BE2C (cell line): ENCODE measurements at regions not wholly inside any gene's neighbourhood (a gene's known extent, or its start where the extent isn't known, plus 50 kb on each side); places are given as distances from the start of the nearest gene placed in this dataset.
"Not testable (repeated sequence)": the region's sequence is repeated elsewhere in the genome, so short reads cannot be mapped to it uniquely, and the experiment has no call there.

Experiments
- DNase-seq: peaks from one replicate; pipeline ENCODE4 v3.0.0-alpha.2; 2020
- H3K27me3 ChIP-seq: fragments of 250-450 bp; sonication (Bioruptor Pico); 2 replicates; pipeline ENCODE4 v1.5.1; 2020; ENCODE audit warnings: mild to moderate bottlenecking
- H3K36me3 ChIP-seq: fragments of 250-450 bp; sonication (Bioruptor Pico); 2 replicates; pipeline ENCODE4 v1.5.1; 2020; ENCODE audit warnings: mild to moderate bottlenecking
- H3K4me1 ChIP-seq: fragments of 250-450 bp; sonication (Bioruptor Pico); 2 replicates; pipeline ENCODE4 v1.5.1; 2020
- H3K4me3 ChIP-seq: 2 replicates; pipeline ENCODE4 v1.5.1; 2011; ENCODE audit warnings: low read depth, low read length
- H3K9me3 ChIP-seq: fragments of 250-450 bp; sonication (Bioruptor Pico); 2 replicates; pipeline ENCODE4 v1.5.1; 2020
- TF ChIP-seq, protein P1 (sequence below): IDR thresholded peaks from 2 replicates; pipeline ENCODE4 v1.5.1; 2012; ENCODE audit warnings: mild to moderate bottlenecking, low read depth, low read length

DNA sequence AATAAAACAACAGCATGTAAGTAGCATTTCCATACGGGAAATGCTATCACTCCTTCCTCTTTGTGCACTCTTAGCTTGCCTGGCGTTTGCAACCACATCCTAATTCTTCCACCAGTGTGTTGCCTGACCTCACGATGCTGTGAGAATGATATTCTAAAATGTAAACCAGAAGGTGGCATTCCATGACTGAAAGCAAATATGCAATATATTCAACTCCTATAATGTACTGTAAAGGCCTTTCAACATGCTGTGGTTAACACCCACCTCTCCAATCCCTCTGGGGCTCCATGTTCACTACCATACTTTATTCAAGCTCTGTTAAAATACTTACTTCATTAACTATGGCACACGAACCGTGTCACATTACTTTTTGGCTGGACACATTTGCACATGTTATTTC is 420.6 kb upstream of the DEPDC1 start:
- TF ChIP-seq, protein P1, sequence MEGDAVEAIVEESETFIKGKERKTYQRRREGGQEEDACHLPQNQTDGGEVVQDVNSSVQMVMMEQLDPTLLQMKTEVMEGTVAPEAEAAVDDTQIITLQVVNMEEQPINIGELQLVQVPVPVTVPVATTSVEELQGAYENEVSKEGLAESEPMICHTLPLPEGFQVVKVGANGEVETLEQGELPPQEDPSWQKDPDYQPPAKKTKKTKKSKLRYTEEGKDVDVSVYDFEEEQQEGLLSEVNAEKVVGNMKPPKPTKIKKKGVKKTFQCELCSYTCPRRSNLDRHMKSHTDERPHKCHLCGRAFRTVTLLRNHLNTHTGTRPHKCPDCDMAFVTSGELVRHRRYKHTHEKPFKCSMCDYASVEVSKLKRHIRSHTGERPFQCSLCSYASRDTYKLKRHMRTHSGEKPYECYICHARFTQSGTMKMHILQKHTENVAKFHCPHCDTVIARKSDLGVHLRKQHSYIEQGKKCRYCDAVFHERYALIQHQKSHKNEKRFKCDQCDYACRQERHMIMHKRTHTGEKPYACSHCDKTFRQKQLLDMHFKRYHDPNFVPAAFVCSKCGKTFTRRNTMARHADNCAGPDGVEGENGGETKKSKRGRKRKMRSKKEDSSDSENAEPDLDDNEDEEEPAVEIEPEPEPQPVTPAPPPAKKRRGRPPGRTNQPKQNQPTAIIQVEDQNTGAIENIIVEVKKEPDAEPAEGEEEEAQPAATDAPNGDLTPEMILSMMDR = no peak
- H3K4me1 ChIP-seq = no peaks in the 10 kb centered on the region
- H3K36me3 ChIP-seq = no peaks in the 10 kb centered on the region
- no peak overlapping the region for H3K4me3 ChIP-seq
- H3K27me3 ChIP-seq = no peaks in the 10 kb centered on the region
- H3K9me3 ChIP-seq = no peaks in the 10 kb centered on the region
- no peak for DNase-seq

DNA sequence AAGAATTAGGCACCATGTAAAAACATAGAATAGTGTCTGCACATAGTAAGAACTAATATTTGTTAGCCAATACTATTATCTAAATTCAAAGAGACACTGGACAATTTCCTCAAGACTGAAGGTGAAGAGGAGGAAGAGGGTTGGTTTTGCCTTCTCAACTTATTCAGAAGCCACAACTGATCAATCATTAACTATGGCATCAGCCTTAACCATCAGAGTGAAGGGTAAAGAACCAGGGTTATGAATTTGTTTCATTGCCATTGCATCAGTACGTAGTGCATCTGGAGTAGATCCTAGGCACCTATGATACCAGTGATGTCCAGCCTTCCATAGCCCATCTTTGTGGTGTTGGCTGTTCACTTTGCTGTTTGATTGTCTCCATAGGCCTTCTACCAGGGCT is 421.7 kb upstream of the DEPDC1 start:
- TF ChIP-seq, protein P1 = no peak
- Histone ChIP-seq H3K36me3 (no peaks in the 10 kb centered on the region), H3K4me3 (no peak overlapping the region), H3K9me3 (no peaks in the 10 kb centered on the region), H3K4me1 (no peaks in the 10 kb centered on the region), H3K27me3 (no peaks in the 10 kb centered on the region)
- DNase-seq = no peak

DNA sequence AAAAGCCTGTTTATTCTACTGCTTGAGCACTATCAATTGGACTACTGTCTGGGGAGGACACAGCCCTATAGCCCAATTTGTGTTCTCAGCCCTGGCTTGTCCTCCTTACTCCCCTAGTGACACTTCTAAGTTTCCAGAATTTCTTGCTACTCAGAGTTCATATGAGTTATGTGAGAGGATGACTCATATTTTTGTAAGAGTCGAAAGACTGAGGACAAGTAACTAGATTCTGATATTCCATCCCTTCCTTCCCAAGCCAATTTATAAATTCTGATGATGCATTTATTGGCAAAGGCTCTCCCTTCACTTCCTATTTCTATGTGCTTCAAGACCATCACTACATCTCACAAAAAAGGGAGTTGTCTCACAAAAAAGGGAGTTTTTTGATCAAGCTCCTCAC is 422.2 kb upstream of the DEPDC1 start:
- TF ChIP-seq, protein P1 = no peak
- Histone ChIP-seq H3K4me1 (no peaks in the 10 kb centered on the region), H3K27me3 (no peaks in the 10 kb centered on the region), H3K9me3 (no peaks in the 10 kb centered on the region), H3K36me3 (no peaks in the 10 kb centered on the region), H3K4me3 (no peak overlapping the region)
- no peak for DNase-seq

DNA sequence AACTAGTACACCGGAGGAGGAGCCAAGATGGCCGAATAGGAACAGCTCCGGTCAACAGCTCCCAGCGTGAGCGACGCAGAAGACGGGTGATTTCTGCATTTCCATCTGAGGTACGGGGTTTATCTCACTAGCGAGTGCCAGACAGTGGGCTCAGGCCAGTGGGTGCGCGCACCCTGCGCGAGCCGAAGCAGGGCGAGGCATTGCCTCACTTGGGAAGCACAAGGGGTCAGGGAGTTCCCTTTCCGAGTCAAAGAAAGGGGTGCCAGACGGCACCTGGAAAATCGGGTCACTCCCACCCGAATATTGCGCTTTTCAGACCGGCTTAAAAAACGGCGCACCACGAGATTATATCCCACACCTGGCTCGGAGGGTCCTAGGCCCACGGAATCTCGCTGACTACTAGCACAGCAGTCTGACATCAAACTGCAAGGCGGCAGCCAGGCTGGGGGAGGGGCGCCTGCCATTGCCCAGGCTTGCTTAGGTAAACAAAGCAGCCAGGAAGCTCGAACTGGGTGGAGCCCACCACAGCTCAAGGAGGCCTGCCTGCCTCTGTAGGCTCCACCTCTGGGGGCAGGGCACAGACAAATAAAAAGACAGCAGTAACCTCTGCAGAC is 426.7 kb upstream of the DEPDC1 start:
- not testable (repeated sequence) for H3K27me3 ChIP-seq, H3K4me3 ChIP-seq, H3K36me3 ChIP-seq, H3K9me3 ChIP-seq, DNase-seq, H3K4me1 ChIP-seq

DNA sequence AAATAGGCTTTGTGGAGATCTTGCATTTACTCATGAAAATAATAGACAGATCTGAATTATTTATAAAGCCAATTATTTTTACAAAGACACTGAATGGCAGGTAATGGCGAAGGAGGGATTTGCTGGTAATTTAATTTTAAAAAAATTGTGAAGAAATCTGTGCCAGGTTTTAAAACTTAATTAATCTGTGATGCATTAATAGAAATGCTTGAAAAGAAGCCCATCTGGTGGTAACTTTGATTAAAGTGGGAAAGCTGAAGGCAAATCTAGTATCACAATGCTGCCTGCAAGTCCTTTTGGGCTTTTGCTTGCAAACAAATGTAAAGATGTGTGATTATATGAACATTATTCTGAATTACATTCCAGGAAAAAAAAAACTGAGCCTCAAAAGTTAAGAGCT is 433.2 kb upstream of the DEPDC1 start:
- TF ChIP-seq, protein P1 = no peak
- H3K36me3 ChIP-seq = no peaks in the 10 kb centered on the region
- DNase-seq = no peak
- H3K4me1 ChIP-seq = no peaks in the 10 kb centered on the region
- H3K4me3 ChIP-seq = no peak overlapping the region
- H3K9me3 ChIP-seq = no peaks in the 10 kb centered on the region
- no peaks in the 10 kb centered on the region for H3K27me3 ChIP-seq

DNA sequence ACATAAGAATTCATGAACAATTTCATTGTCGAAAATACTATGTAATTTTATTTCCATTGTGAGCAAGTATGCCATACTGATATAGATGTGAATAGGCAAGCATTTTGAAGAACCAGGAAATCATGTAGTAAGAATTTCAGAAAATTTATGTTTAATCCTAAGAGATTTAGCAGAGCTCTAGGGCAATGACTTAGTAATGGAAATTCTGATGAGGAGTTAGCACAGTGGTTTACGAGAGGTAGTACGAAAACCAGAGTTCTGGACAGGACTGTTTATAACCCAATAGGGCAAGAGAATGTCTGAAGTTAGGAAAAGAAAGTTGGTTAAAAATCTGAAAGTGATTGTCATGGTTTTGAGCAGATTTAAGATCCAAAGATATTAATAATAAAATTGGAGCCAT is 439.6 kb upstream of the DEPDC1 start:
- Histone ChIP-seq H3K4me1 (no peaks in the 10 kb centered on the region), H3K4me3 (no peak overlapping the region), H3K9me3 (no peaks in the 10 kb centered on the region), H3K27me3 (no peaks in the 10 kb centered on the region), H3K36me3 (no peaks in the 10 kb centered on the region)
- DNase-seq = no peak
- TF ChIP-seq, protein P1 = no peak
